HL-60/S4 treated with phorbol 12-myristate 13-acetate at 8.2 ng/mL for 4 days and 3 days (cell line): ENCODE measurements at regions not wholly inside any gene's neighbourhood (a gene's known extent, or its start where the extent isn't known, plus 50 kb on each side); places are given as distances from the start of the nearest gene placed in this dataset.

Source experiments
- in situ Hi-C: fragments of 300-500 bp; cut with MboI; formaldehyde crosslinking; loops from 2 replicates; pipeline ENCODE4 v1.15.0; 2022; ENCODE audit warnings: low sequenced_read_pairs

DNA sequence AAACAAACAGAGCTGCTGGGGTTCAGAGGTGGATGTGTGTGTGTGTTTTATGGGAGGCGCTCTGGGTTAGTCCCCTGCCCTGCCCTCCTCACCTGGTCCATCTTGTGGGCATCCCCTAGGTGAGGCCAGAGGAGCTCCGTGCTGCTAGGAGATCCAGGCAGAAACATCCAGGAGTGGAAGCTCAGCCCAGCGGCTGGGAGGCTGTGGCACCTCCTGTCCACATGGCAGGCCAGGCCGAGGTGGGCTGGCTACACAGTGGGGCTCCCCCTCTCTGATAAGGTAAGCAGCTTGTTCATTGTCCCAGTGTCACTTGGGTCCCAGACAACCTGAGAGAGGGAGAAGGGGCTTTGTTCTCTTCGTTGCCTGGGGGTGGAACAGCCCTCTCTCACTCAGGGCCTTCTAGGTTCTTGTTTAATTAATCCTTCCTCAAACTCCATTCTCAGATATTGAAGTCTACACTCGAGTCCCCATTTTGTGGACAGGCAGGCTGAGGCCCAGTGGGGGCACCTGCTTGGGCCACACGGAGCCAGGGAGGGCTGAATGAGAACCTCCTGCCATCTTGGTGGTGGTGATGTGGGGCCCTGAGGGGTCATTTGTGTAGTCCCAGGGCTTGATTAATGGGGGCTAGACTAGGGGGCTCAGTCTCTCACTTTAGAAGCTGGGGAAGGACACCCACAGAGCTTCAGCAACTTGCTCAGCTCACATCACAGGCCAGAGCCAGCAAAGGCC is 216.8 kb upstream of the GPR26 start:
- in situ Hi-C loops = no loop called here

DNA sequence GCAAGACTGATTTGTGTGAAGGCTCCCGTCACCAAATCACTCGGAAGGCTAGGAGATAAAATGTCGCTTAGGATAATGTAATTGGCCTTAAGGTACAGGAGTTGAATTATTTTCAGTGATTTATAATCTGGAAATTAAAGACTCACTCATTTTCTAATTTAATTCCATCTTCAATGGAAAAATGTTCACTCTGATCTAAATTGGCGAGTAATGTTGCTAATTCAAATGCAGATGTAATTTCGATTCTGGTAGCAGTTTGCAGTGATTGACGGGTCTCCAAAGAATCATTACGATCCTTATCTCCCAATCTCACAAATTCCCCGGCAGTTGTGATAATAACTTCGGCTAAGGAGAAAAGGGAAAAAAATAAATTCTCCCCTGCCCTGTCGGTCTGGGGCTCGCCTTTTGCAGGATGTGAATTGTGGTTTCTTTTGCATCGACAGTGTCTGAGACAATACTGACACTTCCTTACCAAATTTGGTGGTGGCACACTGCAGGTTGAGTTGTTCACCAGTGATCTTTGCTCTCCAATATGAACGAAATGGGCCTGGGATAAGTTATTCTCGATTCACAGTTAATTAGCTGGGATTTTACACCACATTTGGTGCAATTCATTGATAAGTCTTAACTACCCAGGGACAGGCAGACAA is 215.1 kb upstream of the GPR26 start:
- in situ Hi-C loops = no loop called here

DNA sequence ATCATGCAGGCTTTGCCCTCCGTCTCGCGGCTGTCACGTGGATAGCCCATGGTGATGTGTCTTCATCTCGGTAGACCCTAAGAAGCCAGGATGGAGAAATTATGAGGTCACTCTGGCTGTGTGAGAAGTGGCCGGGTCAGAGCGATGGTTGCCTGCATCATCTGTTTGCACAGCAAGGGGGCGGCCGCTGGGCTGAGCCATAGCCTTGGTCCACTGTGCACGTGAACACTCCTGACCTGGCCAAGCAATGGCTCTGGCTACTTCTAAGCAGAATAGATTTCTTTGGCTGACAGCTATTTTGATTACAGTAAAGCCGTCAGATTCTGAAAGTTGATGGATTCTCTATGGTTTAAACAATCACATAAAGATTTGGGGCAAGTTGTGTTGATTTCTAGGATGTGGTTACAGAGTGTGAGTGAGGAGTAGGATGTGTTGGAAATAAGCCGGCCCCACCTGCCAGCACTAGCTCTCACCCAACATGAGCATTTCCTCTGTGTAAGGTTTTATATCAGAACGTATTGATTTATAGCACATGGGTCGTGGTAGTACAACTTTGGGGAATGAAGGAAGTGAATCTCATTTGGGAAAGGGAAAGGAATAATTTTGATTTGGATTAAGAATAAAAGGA is 214.4 kb upstream of the GPR26 start:
- in situ Hi-C loops = no loop called here

- in situ Hi-C loops = no loop called here
These were observed 211.2 kb upstream of the GPR26 start for GRCh38 chr10:123454987-123455386.

DNA sequence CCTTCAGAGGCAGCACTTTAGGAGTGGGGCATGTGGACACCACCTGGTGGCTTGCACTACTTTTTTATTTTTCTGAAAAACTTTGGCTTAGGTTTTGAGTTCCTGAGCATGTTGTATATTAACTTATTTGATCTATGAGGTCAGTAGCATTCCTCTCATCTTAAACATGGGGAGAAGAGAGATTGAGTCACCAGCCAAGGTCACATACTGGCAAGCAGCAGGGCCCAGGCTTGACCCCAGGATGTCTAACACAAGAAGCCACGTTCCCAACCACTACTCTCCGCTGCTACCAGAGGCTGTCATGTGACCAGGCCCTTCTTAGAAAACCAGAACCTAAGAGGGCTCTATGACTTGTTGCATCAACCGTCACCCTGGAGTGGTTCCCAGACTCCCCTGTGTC is 210.3 kb upstream of the GPR26 start:
- in situ Hi-C loops = no loop called here

DNA sequence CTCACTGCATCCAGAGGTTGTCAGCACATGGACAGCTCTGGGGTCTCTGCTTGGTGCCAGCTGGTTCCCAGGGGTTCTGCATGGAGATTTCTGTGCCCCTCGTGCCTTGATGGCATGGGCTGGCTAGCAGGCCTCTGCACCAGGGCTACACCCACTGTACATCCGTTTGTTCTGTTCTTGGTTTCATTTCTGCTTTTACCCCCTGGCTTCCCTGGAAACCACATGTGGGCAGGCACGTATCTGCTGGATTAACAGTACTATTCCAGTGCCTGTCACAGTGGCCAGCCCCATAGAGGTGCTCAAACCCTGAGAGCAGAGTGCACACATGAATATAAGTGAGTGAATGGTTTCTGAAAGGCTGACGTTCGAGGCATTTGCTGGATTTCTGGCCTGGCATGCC is 207.2 kb upstream of the GPR26 start:
- in situ Hi-C loops = no loop called here

- in situ Hi-C loops = no loop called here
These were observed 206.6 kb upstream of the GPR26 start for GRCh38 chr10:123459371-123460091.

DNA sequence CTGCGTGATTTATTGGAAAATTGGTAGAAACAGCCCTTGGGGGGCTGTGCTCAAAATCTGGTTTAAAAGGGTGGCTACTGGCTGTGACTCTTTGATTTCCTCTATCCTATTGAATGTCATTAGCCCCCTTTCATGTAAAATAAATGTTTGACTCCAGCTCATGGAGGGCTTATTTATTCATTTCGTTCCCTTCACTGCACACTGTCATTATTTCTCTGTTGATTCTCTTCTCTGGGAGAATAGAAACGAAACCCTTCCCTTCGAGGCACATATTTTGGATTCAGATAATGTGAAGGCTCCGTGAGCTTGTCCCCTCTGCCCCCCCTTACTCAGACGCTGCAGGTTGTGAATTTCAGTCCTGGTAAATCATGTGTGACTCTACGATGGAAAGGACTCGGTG is 203.9 kb upstream of the GPR26 start:
- in situ Hi-C loops = no loop called here

DNA sequence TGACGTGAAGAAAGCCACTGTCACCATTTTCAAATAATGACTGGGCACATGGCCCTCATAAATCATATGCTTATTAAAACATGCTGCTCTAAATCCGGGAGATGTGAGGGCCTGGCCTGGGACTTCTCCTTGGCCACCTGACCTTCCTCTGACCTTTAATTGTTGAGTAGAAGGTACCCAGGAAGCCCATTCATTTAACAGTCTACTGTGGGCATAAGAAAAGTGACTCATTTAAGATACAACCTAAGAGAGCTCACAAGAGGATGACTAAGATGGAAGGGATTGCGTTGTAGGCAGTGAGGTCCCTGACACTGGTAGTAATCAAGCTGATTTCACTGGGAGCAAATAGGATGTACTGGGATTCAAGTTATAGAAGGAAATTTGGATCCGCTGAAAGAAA is 203.4 kb upstream of the GPR26 start:
- in situ Hi-C loops = no loop called here

DNA sequence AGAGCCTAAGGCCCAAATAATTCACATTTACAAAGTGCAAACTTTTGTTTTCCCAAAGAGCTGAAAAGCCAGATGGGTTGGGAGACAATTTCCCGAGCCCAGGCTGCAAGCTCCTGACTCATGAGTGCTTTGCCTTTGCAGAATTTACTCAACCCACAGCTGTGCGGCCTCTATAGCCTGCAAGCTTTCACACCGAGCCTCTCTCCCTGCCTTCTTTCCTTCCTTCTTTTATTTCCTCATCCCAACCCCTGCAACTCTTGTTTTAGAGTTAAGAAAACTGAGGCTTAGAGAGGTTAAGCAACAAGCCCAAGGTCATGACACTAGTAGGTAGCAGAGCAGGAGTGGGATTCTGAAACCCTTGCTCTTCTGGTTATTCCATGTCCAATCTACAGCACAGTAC is 203.0 kb upstream of the GPR26 start:
- in situ Hi-C loops = no loop called here

- in situ Hi-C loops = no loop called here
These were observed 202.5 kb upstream of the GPR26 start for GRCh38 chr10:123463698-123464097.

DNA sequence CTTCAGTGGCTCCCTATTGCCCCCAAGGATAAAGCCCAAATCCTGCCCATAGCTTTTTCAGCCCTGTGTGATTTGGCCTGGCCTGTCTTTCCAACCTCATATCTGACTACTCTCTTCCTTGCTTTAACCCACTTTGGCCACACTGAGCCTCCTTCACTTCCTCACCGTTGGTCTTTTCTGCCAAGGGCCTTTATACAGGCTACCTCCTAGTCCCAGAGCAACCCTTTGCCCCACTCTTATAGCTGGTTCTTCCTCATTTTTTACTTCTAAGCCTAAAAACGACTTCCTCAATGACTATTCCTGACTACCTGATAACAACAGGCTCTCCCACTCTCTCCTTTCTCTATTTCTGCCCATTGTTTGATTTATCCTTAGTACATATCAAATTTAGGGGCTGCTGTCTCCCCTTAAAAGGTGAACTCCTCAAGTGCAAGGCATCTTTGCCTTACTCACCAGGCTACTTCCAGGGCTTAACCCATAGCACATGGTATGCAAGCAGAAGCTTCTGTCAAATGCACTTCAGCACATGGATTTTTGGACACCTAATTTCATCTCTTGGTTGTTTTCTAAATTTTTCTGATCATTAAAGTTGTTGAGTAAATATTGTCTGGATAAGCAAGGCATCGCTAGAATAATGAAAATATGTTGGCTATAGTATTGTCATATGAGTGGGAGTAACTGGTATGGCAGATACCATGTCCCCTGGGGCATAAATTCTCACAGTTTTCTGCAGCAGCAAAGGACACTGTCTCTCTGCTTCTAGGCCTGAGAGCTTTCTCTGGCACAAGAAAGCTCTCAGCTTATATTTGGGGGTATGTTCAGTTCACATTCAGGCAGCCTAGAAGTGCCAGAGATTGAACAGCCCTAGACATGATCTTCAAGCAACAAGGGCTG is 201.5 kb upstream of the GPR26 start:
- in situ Hi-C loops = no loop called here

DNA sequence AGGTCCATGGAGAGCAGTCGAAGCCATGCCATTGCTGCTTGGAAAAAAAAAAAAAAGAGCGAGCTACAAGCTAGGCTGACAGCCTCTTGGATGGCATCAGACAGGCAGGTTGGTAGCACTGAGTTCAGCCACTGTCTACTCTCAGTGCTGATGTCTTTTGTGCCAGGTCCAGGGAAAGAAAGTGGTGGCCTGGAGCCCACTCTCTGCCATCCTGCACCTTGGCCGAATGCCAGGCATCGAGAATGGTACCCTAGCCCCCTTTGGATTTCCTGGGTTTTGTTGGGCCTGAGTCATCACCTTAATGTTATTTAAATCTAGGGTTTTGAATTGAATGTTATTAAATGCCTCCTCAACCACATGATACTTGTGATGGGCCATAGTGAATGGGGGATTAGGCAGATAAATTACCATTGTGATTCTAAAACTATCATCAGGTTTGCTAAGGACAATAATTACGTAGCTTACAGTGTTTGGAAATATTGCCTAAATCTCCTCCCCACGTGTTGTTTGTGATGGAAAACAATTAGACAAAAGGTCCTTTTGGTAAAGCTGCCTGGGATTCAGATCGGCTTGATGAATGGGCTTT is 195.7 kb upstream of the GPR26 start:
- in situ Hi-C loops = no loop called here

- in situ Hi-C loops = no loop called here
These were observed 194.3 kb upstream of the GPR26 start for GRCh38 chr10:123471811-123472210.

DNA sequence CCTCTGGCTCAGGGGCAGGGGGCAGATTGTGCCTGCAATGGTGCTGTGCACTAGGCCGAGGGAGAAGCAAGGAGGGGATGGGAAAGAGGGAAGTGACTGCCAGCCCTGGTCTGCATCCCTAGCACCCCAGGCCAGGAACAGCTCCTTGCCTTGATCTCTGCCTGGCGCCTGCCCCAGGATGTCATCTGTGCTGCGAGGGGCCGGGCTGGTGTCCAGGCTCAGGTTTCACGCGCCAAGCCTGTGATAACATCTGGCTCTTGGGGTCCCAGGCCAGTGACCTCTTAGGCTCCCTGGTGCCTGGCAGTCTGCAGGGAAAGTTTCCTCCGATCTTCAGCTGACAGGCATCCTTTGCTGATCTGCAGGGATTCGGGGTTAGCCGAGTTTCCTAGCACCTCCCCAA is 193.5 kb upstream of the GPR26 start:
- in situ Hi-C loops = no loop called here

GRCh38 chr10:123474700-123475099 is 191.5 kb upstream of the GPR26 start:
- in situ Hi-C loops = no loop called here

GRCh38 chr10:123475466-123475865 is 190.7 kb upstream of the GPR26 start:
- in situ Hi-C loops = no loop called here

DNA sequence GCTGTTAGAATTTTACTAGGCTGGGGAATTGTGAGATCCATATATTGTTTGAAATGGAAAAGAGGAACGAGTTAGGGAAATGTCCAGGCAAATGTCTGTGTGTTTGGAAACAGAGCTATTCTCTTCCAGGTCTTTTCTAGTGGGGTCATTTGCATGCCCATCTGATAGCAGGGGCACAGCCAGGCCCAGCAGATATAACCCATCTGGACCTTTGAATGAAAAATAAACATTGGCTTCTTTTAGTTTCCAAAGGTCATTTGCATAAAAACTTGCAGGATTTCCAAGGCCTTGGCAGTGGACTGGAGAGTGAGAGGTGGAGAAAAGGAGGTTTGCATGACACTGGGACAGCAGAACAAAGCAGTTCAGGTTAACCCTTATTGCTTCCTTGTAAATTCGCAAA is 188.0 kb upstream of the GPR26 start:
- in situ Hi-C loops = no loop called here

GRCh38 chr10:123479640-123480039 is 186.5 kb upstream of the GPR26 start:
- in situ Hi-C loops = no loop called here

GRCh38 chr10:123480344-123480743 is 185.8 kb upstream of the GPR26 start:
- in situ Hi-C loops = no loop called here
